Central memory CD8-positive, alpha-beta T cell (primary cell): ENCODE measurements at regions not wholly inside any gene's neighbourhood (a gene's known extent, or its start where the extent isn't known, plus 50 kb on each side); places are given as distances from the start of the nearest gene placed in this dataset.

Experiments
- ATAC-seq: fragments of 150-1000 bp; cut with Tn5 transposase; replicated peaks from 2 replicates; pipeline ENCODE4 v1.10.0; 2022; ENCODE audit warnings: mild to moderate bottlenecking, moderate FRiP score, moderate number of reproducible peaks; ENCODE audit not compliant: poor library complexity, severe bottlenecking; ENCODE audit errors: extremely low read depth
- DNase-seq, 2 donors: peaks; one replicate each; pipeline ENCODE4 v3.0.0; 2021; ENCODE audit warnings: low spot score in 2 of 2
- H3K27ac Mint-ChIP-seq: one replicate; pipeline ENCODE4 v1.8.0; 2022; ENCODE audit warnings: low read depth, mild to moderate bottlenecking, moderate library complexity, mixed read lengths
- H3K27me3 Mint-ChIP-seq: one replicate; pipeline ENCODE4 v1.8.0; 2022; ENCODE audit warnings: mixed read lengths
- H3K36me3 Mint-ChIP-seq: one replicate; pipeline ENCODE4 v1.8.0; 2022; ENCODE audit warnings: mild to moderate bottlenecking, moderate library complexity, mixed read lengths; ENCODE audit not compliant: insufficient read depth
- H3K4me1 Mint-ChIP-seq: one replicate; pipeline ENCODE4 v1.8.0; 2022; ENCODE audit warnings: mixed read lengths
- H3K4me3 Mint-ChIP-seq: one replicate; pipeline ENCODE4 v1.8.0; 2022; ENCODE audit warnings: mild to moderate bottlenecking, moderate library complexity, mixed read lengths
- H3K9me3 Mint-ChIP-seq: one replicate; pipeline ENCODE4 v1.8.0; 2022; ENCODE audit warnings: mixed read lengths

DNA sequence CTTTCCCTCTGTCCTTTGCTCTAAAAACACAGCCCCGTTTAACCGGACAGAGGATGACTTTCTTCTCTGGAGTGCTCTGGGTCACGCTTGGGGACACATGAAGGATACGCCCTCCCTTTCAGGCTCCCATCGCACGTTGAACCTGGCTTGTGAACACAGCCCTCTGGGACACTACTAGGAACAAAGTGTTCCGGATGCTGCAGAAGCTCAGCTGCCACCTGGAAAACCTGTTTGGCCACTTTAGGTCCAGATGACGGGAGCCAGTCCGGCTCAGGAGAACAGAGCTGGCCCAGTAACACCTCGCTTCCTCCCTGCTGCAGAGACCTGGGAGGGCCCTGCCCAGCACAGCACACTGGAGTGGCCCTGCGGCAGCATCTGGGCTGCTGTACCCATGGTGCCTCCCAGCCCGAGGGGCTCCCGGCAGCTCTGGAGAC lies 60.1 kb downstream of the GADD45G start:
- Mint-ChIP-seq H3K4me3 (no peak overlapping the region), H3K36me3 (peaks cover 2% of the 10 kb centered on the region), H3K27me3 (peaks cover 54% of the 10 kb centered on the region), H3K27ac (no peak overlapping the region), H3K4me1 (no peaks in the 10 kb centered on the region), H3K9me3 (no peaks in the 10 kb centered on the region)
- DNase-seq (no peak), ATAC-seq (no peak)

DNA sequence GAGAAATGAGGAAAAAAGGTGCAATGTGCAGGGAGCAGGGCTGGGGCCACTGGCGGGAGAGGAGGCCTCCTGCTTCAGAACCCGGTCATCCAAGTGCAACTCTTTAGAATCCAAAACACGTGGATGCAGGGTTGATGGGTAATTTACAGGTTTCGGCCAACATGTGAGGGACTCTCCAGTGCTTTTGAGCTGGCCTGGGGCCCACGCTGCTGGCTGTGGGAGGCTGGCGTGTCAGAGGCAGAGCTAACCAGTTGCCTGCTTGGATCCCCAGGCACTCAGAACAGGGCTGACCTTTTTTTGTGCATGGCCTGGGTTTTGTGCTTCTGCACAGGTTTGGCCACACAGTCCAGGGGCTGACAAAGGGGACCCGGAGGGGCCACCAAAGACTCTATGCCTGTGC lies 61.6 kb downstream of the GADD45G start:
- Mint-ChIP-seq H3K27ac (no peak overlapping the region), H3K27me3 (peaks cover 48% of the 10 kb centered on the region), H3K4me3 (no peak overlapping the region), H3K36me3 (peaks cover 4% of the 10 kb centered on the region), H3K9me3 (peaks cover 4% of the 10 kb centered on the region), H3K4me1 (no peaks in the 10 kb centered on the region)
- ATAC-seq: no peak
- DNase-seq: no peak

DNA sequence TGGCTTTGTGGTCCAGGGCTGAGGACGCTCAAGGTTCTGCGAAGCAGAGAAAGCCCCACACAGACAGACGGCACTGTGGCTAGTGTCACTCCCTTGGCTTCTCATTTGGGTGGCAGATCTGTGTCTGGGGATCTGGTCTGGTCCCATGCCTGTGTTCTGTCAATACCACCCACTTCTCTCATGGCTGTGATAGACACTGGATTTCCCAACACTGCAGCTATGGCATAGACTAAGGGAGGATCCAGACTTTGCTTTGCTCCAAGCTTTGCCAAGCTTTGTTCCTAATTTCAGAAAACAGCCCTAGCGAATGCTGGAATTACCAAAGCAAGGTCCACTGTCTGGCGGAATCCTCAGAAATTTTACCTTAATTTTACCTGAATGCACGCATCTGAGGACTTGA lies 62.1 kb downstream of the GADD45G start:
- H3K27ac Mint-ChIP-seq: no peak overlapping the region
- peaks cover 4% of the 10 kb centered on the region for H3K36me3 Mint-ChIP-seq
- DNase-seq (no peak), ATAC-seq (no peak)
- H3K4me3 Mint-ChIP-seq: no peak overlapping the region
- H3K4me1 Mint-ChIP-seq: no peaks in the 10 kb centered on the region
- H3K9me3 Mint-ChIP-seq: peaks cover 6% of the 10 kb centered on the region
- peaks cover 42% of the 10 kb centered on the region for H3K27me3 Mint-ChIP-seq

DNA sequence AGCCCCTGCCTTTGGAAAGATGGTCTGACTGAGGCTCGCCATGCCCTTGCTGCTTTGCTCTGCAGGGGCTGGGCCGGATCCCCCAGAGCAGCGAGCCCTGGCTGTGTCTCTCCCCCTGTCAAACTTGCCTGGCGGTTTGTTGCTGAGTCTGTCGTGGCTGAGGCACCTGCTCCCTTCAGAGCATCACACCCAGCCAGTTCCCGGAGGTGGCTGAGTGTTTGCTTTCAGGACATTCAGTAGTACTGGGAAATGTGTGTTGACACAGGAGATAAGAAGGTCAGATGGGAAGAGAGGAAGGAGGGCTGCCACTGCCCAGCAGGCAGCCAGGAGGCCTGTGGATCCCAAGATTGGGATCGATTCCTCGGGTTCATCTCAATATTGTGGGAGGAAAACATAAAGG lies 62.9 kb downstream of the GADD45G start:
- H3K27me3 Mint-ChIP-seq: peaks cover 34% of the 10 kb centered on the region
- peaks cover 4% of the 10 kb centered on the region for H3K36me3 Mint-ChIP-seq
- no peak overlapping the region for H3K4me3 Mint-ChIP-seq
- DNase-seq (no peak), ATAC-seq (no peak)
- H3K27ac Mint-ChIP-seq: no peak overlapping the region
- H3K9me3 Mint-ChIP-seq: peaks cover 6% of the 10 kb centered on the region
- no peaks in the 10 kb centered on the region for H3K4me1 Mint-ChIP-seq

DNA sequence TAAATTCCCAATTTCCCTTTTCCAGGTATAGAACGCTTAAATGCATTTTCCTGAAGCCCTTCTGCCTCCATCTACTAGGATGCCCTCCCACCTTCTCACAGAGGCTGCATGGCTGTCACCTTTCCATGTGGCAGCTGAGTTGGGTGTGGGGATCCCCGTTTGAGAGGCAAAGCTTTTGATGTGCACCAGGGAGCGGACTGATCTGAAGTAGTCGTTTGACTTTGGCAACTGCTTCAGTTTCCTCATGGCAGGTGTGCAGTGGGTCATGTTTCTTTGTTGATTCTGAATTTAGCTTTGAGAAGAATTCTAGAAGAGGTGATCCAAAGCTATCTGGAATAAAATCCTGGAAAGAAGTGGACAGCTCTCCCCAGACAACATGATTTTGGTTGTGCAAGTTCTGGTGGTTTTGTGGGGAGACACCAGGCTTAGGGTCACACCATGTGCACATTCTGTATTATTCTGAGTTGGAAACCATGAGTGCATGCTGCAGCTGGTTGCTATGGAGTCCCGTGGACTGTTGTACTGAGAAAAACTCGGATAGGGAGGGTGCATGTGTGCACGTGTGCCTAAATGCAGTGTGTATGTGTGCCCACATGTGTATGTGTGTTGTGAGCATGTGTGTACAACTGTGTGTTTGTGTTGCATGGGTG lies 63.5 kb downstream of the GADD45G start:
- Mint-ChIP-seq H3K27me3 (peaks cover 28% of the 10 kb centered on the region), H3K4me3 (no peak overlapping the region), H3K9me3 (peaks cover 6% of the 10 kb centered on the region), H3K4me1 (no peaks in the 10 kb centered on the region), H3K36me3 (peaks cover 2% of the 10 kb centered on the region), H3K27ac (no peak overlapping the region)
- DNase-seq (no peak), ATAC-seq (no peak)

DNA sequence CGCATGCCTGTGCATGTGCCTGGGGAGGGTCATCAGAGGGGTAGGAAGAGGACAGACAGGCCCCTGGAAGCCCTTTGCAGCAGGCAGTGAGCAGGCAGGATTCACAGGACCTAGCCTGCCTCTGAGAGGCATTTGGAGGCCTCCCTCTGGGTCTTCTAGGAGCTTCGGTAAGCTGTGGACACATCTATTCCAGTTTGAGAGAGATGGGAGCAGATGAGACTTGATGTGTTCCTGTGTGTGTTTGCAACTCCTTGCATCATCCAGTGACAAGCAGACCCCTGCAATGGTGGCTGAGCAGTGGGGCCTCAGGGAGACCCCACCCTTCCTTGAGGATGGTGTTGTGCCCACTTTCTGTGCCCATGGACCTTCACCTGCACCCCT lies 64.0 kb downstream of the GADD45G start:
- no peak overlapping the region for H3K27ac Mint-ChIP-seq
- peaks cover 24% of the 10 kb centered on the region for H3K27me3 Mint-ChIP-seq
- no peak overlapping the region for H3K4me3 Mint-ChIP-seq
- peaks cover 1% of the 10 kb centered on the region for H3K36me3 Mint-ChIP-seq
- DNase-seq (no peak), ATAC-seq (no peak)
- no peaks in the 10 kb centered on the region for H3K4me1 Mint-ChIP-seq
- peaks cover 6% of the 10 kb centered on the region for H3K9me3 Mint-ChIP-seq

DNA sequence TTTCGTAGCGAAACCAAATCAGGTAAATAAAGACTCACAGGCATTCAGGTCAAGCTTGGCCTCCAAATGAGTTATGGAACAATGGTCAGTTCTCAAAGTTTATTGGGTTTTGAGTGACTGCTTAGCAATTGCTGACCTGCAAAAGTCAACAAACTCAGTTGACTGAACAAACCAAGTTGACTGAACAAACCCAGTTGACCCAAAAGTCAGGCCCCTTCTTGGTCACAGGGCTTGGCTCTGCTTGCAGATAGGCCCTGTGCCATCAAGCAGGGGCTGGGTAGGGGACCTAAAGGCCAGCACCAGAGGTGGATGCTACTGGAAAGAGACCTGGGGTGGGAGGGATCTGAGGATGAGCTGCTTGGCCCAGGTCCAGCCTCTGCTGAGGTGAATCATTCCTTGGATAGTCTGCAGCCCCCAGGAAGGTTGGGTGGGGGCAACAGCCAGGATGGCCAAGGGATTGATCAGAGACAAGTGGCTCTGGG lies 64.6 kb downstream of the GADD45G start:
- Mint-ChIP-seq H3K9me3 (peaks cover 6% of the 10 kb centered on the region), H3K4me3 (no peak overlapping the region), H3K27me3 (peaks cover 24% of the 10 kb centered on the region), H3K36me3 (peaks cover 1% of the 10 kb centered on the region), H3K27ac (no peak overlapping the region), H3K4me1 (no peaks in the 10 kb centered on the region)
- DNase-seq (no peak), ATAC-seq (no peak)

DNA sequence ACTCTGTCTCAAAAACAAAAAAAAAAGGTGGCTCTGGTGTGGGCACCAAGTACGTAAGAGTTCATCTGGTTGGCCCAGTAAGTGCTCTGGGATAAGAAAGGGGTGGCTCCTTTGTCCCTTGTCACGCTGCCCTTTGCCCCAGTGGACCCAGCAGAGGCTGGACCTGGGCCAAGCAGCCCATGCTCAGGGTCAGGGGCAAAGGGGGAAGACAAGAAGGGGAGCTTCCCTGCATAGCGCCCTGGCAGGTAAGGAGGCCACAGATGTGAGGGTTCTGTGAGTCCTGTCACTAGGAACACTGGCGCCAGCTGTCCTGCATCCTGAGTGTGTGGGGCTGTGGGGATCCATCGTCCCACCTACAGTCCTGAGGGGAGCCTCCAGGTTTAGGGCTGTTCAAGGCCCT lies 65.3 kb downstream of the GADD45G start:
- peaks cover 24% of the 10 kb centered on the region for H3K27me3 Mint-ChIP-seq
- peaks cover 1% of the 10 kb centered on the region for H3K36me3 Mint-ChIP-seq
- no peaks in the 10 kb centered on the region for H3K4me1 Mint-ChIP-seq
- no peak for ATAC-seq
- no peak for DNase-seq
- H3K27ac Mint-ChIP-seq: no peak overlapping the region
- no peak overlapping the region for H3K4me3 Mint-ChIP-seq
- peaks cover 6% of the 10 kb centered on the region for H3K9me3 Mint-ChIP-seq

DNA sequence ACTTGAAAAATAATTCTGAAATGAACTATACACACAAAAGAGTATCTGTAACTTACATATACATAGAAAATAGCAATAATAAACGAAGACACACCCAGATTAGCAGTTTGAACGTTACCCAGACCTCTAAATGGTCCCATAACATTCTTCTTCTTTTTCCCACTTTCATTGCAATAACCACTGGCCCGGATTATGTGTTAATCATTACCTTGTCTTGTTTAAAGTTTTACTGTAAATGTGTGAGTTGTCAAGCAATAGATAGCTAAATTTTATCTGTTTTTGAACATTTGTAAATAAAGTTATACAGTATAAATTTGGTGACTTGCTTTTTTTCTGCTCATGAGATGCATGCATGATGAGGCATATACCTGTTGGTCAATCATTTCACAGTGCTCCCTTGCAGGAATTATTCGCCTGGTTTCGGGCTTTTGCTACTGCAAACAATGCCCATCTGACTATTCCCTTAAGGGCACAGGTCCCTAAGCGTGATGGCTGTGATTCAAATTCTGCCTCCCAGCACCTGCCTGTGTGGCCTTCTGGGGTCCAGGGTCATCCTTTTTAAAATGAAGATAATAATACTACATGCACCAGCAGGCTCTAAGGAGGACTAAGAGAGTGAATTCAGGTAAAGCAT lies 66.1 kb downstream of the GADD45G start:
- Mint-ChIP-seq H3K9me3 (peaks cover 6% of the 10 kb centered on the region), H3K4me1 (no peaks in the 10 kb centered on the region), H3K36me3 (peaks cover 1% of the 10 kb centered on the region), H3K27me3 (peaks cover 20% of the 10 kb centered on the region), H3K27ac (no peak overlapping the region), H3K4me3 (no peak overlapping the region)
- no peak for DNase-seq
- no peak for ATAC-seq

DNA sequence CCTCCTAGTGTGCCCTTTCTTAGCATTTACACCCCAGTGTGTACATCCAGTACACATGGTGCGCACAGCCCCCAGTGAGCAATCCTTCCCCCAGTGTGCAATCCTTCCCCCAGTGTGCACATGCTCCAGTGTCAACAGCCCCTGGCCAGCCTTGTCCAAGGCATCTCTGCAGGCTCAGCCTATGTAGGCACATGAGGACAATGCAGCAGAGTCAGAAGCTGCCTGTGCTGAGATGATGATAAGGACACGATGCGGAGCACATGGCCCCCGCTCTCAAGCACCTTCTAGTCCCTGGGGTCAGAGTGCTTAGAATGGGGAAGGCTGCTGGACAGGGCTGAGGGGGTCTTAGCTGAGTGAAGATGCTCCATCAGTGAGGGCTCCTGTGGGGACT lies 69.8 kb downstream of the GADD45G start:
- no peak overlapping the region for H3K27ac Mint-ChIP-seq
- ATAC-seq: no peak
- no peak for DNase-seq
- no peak overlapping the region for H3K4me3 Mint-ChIP-seq
- no peaks in the 10 kb centered on the region for H3K4me1 Mint-ChIP-seq
- H3K9me3 Mint-ChIP-seq: peaks cover 6% of the 10 kb centered on the region
- no peaks in the 10 kb centered on the region for H3K27me3 Mint-ChIP-seq
- peaks cover 3% of the 10 kb centered on the region for H3K36me3 Mint-ChIP-seq

DNA sequence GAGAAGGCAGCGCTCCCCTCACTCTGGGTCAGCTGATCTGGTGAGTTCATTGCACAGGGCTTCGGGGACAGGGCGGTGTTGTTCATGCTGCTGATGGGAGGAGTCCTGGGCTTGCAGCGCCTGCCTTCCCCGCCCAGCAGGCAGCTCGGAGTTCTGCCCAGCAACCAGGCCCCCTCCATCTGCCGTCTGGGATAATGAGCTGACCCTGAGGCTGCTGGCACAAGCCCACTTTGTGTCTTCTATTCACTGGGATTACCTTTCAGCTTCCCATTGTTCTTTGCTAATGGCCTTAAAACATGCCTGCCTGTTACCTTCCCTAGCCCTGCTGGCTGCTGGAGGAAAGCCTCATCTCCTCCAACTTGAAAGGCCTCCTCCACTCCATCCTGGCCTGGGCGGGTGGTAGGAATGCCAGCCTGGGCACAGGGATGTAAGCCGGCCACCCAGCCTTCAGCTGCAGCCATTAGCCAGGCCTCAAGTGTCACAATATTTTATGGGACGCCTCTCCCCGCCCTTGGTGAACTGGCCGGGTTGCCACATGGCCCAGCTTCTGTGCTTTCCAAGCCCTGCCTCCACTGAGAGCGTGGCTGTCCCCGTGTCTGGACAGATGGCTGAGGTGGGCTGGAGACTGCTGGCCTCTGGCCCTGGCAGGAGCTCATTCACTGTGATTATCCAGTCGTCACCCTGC lies 70.4 kb downstream of the GADD45G start:
- Mint-ChIP-seq H3K4me1 (no peaks in the 10 kb centered on the region), H3K27ac (no peak overlapping the region), H3K9me3 (peaks cover 6% of the 10 kb centered on the region), H3K4me3 (no peak overlapping the region), H3K27me3 (no peaks in the 10 kb centered on the region), H3K36me3 (peaks cover 1% of the 10 kb centered on the region)
- no peak for ATAC-seq
- no peak for DNase-seq

DNA sequence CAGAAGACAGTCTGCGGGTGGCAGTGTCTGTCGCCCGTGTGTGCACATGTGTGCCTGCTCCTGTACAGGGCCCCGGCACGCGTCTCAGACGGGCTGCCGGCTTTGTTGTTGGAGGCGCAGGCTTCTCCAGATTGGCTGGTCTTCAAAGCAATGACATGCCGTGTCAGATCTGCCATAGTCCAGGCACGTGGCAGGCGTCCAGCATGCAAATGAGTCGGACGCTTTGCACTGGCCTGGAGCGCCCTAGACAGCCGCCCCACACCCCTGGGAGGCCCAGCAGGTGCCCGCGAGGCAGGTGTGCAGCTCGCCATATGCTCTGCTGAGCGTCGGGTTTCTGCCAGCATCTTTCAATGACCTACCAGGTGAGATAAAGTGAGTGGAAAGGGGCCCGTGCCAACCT lies 71.5 kb downstream of the GADD45G start:
- no peaks in the 10 kb centered on the region for H3K27me3 Mint-ChIP-seq
- peaks cover 1% of the 10 kb centered on the region for H3K36me3 Mint-ChIP-seq
- H3K4me1 Mint-ChIP-seq: no peaks in the 10 kb centered on the region
- ATAC-seq (no peak), DNase-seq (no peak)
- no peak overlapping the region for H3K4me3 Mint-ChIP-seq
- H3K27ac Mint-ChIP-seq: no peak overlapping the region
- H3K9me3 Mint-ChIP-seq: peaks cover 3% of the 10 kb centered on the region
